DOHH2 (cell line): ENCODE measurements at regions not wholly inside any gene's neighbourhood (a gene's known extent, or its start where the extent isn't known, plus 50 kb on each side); places are given as distances from the start of the nearest gene placed in this dataset.

Experiments used
- H3F3A ChIP-seq: fragments of 200-600 bp; sonication (generic), shearing (Covaris generic); 2 replicates; pipeline ENCODE4 v1.6.0; 2016; ENCODE audit warnings: antibody characterized with exemption, mild to moderate bottlenecking; ENCODE audit not compliant: control insufficient read depth, insufficient read depth
- H3K27ac ChIP-seq: fragments of 200-600 bp; sonication (generic); 2 replicates; pipeline ENCODE4 v1.5.1; 2014; ENCODE audit warnings: low read depth, mild to moderate bottlenecking, low read length, moderate library complexity
- H3K27me3 ChIP-seq: fragments of 200-600 bp; sonication (generic); 2 replicates; pipeline ENCODE4 v1.6.1; 2014; ENCODE audit warnings: mild to moderate bottlenecking, low read length, mixed read lengths; ENCODE audit not compliant: control insufficient read depth
- H3K36me3 ChIP-seq: fragments of 200-600 bp; sonication (generic); 2 replicates; pipeline ENCODE4 v1.6.1; 2014; ENCODE audit warnings: mild to moderate bottlenecking, low read length, moderate library complexity, mixed read lengths; ENCODE audit not compliant: control insufficient read depth
- H3K4me1 ChIP-seq: fragments of 200-600 bp; sonication (generic); 2 replicates; pipeline ENCODE4 v1.6.1; 2014; ENCODE audit warnings: mild to moderate bottlenecking, low read length, mixed read lengths; ENCODE audit not compliant: control insufficient read depth
- H3K4me2 ChIP-seq: fragments of 200-600 bp; sonication (generic); 2 replicates; pipeline ENCODE4 v1.6.0; 2014; ENCODE audit warnings: mild to moderate bottlenecking, low read length, moderate library complexity
- H3K4me3 ChIP-seq: fragments of 200-600 bp; sonication (generic); 2 replicates; pipeline ENCODE4 v1.5.1; 2014; ENCODE audit warnings: mild to moderate bottlenecking, low read length, mixed read lengths
- H3K79me2 ChIP-seq: fragments of 200-600 bp; sonication (generic); 2 replicates; pipeline ENCODE4 v1.6.1; 2014; ENCODE audit warnings: mild to moderate bottlenecking, low read length, mixed read lengths; ENCODE audit not compliant: control insufficient read depth
- H3K9me2 ChIP-seq: fragments of 200-600 bp; sonication (generic); replicated peaks from 2 replicates; pipeline ENCODE4 v1.6.1; 2014; ENCODE audit warnings: mild to moderate bottlenecking, low read length, mixed read lengths; ENCODE audit not compliant: control insufficient read depth
- H3K9me3 ChIP-seq: fragments of 200-600 bp; sonication (generic); 2 replicates; pipeline ENCODE4 v1.6.1; 2014; ENCODE audit warnings: antibody characterized with exemption, low read length, mixed read lengths; ENCODE audit not compliant: control insufficient read depth, insufficient read depth
- H4K20me1 ChIP-seq: fragments of 200-600 bp; sonication (generic); 2 replicates; pipeline ENCODE4 v1.6.0; 2014; ENCODE audit warnings: low read depth, mild to moderate bottlenecking, antibody characterized with exemption, low read length, moderate library complexity; ENCODE audit not compliant: control insufficient read depth, insufficient read depth
- CTCF ChIP-seq: fragments of 200-600 bp; sonication (generic); IDR thresholded peaks from one replicate; pipeline ENCODE4 v1.5.1; 2014; ENCODE audit warnings: antibody characterized with exemption, mild to moderate bottlenecking, low read depth, low read length; ENCODE audit not compliant: poor library complexity, severe bottlenecking
- EZH2phosphoT487 ChIP-seq: fragments of 200-600 bp; sonication (generic); IDR thresholded peaks from 2 replicates; pipeline ENCODE4 v1.6.1; 2017; ENCODE audit warnings: borderline replicate concordance, mild to moderate bottlenecking, antibody characterized with exemption, low read length, moderate library complexity, mixed read lengths

GRCh38 chr3:151576511-151577137 is 115.8 kb upstream of the IGSF10 start:
- no peaks in the 10 kb centered on the region for H3K9me2 ChIP-seq

GRCh38 chr3:151568184-151568583 is 107.3 kb upstream of the IGSF10 start:
- Histone ChIP-seq H3K79me2 (no peaks in the 10 kb centered on the region), H4K20me1 (no peaks in the 10 kb centered on the region), H3K9me2 (no peaks in the 10 kb centered on the region), H3F3A (no peaks in the 10 kb centered on the region), H3K4me1 (no peaks in the 10 kb centered on the region), H3K36me3 (no peaks in the 10 kb centered on the region), H3K4me2 (no peak overlapping the region), H3K9me3 (no peaks in the 10 kb centered on the region), H3K4me3 (no peak overlapping the region), H3K27me3 (no peaks in the 10 kb centered on the region), H3K27ac (no peak overlapping the region)
- TF ChIP-seq CTCF (no peak), EZH2phosphoT487 (no peak)

More at GRCh38 chr3:151576511-151577137, 115.8 kb upstream of the IGSF10 start:
- Histone ChIP-seq H3K36me3 (no peaks in the 10 kb centered on the region), H3F3A (no peaks in the 10 kb centered on the region), H3K79me2 (no peaks in the 10 kb centered on the region), H3K4me3 (no peak overlapping the region), H3K27me3 (no peaks in the 10 kb centered on the region), H3K4me1 (no peaks in the 10 kb centered on the region), H3K9me3 (no peaks in the 10 kb centered on the region), H3K27ac (no peak overlapping the region), H3K4me2 (no peak overlapping the region), H4K20me1 (no peaks in the 10 kb centered on the region)
- TF ChIP-seq CTCF (no peak), EZH2phosphoT487 (no peak)

GRCh38 chr3:151567477-151567876 is 106.6 kb upstream of the IGSF10 start:
- no peak overlapping the region for H3K4me3 ChIP-seq
- H3K27ac ChIP-seq: no peak overlapping the region
- H3K4me2 ChIP-seq: no peak overlapping the region
- H3K4me1 ChIP-seq: no peaks in the 10 kb centered on the region
- TF ChIP-seq CTCF (no peak), EZH2phosphoT487 (no peak)
- H3F3A ChIP-seq: no peaks in the 10 kb centered on the region
- H3K79me2 ChIP-seq: no peaks in the 10 kb centered on the region
- H3K36me3 ChIP-seq: no peaks in the 10 kb centered on the region
- H3K27me3 ChIP-seq: no peaks in the 10 kb centered on the region
- H4K20me1 ChIP-seq: no peaks in the 10 kb centered on the region
- H3K9me3 ChIP-seq: no peaks in the 10 kb centered on the region
- no peaks in the 10 kb centered on the region for H3K9me2 ChIP-seq
